Peyer's patch (tissue), 4 donors: ENCODE measurements at regions not wholly inside any gene's neighbourhood (a gene's known extent, or its start where the extent isn't known, plus 50 kb on each side); places are given as distances from the start of the nearest gene placed in this dataset.

Experiments used
- POLR2A ChIP-seq, 2 donors: fragments of 450-650 bp; IDR thresholded peaks; one replicate each; pipeline ENCODE4 v1.5.1; 2017; ENCODE audit warnings: antibody characterized with exemption in 2 of 2, mild to moderate bottlenecking in 2 of 2, moderate library complexity in 2 of 2
- TF ChIP-seq, protein P1 (sequence below), 6 experiments: fragments of 450-650 bp in 4 of 6; fragments of 200-600 bp in 2 of 6; sonication (generic) in 1 of 6; IDR thresholded peaks; one replicate each; pipeline ENCODE4 v1.5.1; 2017 to 2019; ENCODE audit warnings: antibody characterized with exemption in 6 of 6, mild to moderate bottlenecking in 3 of 6, moderate library complexity in 1 of 6

GRCh38 chr3:182241766-182242488 lies 530.2 kb downstream of the SOX2 start:
- no peak for TF ChIP-seq POLR2A (IDR thresholded peaks at IDR 0.05)
- TF ChIP-seq, protein P1, sequence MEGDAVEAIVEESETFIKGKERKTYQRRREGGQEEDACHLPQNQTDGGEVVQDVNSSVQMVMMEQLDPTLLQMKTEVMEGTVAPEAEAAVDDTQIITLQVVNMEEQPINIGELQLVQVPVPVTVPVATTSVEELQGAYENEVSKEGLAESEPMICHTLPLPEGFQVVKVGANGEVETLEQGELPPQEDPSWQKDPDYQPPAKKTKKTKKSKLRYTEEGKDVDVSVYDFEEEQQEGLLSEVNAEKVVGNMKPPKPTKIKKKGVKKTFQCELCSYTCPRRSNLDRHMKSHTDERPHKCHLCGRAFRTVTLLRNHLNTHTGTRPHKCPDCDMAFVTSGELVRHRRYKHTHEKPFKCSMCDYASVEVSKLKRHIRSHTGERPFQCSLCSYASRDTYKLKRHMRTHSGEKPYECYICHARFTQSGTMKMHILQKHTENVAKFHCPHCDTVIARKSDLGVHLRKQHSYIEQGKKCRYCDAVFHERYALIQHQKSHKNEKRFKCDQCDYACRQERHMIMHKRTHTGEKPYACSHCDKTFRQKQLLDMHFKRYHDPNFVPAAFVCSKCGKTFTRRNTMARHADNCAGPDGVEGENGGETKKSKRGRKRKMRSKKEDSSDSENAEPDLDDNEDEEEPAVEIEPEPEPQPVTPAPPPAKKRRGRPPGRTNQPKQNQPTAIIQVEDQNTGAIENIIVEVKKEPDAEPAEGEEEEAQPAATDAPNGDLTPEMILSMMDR (IDR thresholded peaks at IDR 0.05), result no peak
